ENCODE measurements at regions not wholly inside any gene's neighbourhood (a gene's known extent, or its start where the extent isn't known, plus 50 kb on each side); places are given as distances from the start of the nearest gene placed in this dataset.

DNA sequence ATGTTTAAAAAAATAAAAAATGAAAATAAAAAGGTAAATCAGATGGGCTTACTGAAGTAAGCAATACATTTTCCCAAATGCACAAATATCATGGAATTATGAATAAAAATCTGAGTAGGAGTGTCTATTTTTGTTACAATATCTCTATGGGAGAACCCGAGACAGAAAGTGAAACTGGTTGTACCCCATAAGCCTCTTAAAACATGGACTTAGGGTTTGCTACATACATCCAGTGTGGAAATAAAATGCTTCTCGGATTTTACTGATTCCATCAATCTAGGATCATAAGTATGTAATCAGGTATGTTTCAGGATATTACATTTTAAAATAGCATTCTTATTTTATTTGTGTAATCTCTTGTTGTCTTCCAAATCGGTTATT is 177.8 kb upstream of the CDIN1 start:
- no peak for ATAC-seq

DNA sequence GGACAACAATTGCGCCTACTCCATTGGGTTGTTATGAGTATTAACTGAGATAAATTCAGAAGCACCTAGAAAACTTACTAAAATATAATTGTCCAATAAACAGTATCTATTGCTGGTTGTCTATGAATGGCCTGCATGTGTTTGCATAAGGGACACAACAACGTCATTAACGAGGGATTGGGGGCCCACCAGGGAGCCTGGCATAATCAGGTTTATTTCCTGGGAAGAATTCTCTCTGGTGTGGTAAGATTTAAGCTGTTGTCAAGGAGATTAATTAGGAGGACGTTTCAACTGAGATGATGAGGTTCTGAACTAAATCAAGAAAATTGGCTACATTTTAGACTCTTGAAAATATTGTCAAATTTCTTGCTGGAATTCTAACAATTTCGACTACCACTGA is 176.1 kb upstream of the CDIN1 start:
- H3K4me1 ChIP-seq: no peaks in the 10 kb centered on the region
- TF ChIP-seq, protein P1, sequence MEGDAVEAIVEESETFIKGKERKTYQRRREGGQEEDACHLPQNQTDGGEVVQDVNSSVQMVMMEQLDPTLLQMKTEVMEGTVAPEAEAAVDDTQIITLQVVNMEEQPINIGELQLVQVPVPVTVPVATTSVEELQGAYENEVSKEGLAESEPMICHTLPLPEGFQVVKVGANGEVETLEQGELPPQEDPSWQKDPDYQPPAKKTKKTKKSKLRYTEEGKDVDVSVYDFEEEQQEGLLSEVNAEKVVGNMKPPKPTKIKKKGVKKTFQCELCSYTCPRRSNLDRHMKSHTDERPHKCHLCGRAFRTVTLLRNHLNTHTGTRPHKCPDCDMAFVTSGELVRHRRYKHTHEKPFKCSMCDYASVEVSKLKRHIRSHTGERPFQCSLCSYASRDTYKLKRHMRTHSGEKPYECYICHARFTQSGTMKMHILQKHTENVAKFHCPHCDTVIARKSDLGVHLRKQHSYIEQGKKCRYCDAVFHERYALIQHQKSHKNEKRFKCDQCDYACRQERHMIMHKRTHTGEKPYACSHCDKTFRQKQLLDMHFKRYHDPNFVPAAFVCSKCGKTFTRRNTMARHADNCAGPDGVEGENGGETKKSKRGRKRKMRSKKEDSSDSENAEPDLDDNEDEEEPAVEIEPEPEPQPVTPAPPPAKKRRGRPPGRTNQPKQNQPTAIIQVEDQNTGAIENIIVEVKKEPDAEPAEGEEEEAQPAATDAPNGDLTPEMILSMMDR (IDR thresholded peaks at IDR 0.05): no peak
- H3K27ac ChIP-seq: no peak overlapping the region
- H3K36me3 ChIP-seq: no peaks in the 10 kb centered on the region
- intact Hi-C loops (cut with DNase I): no loop called here
- H3K27me3 ChIP-seq: no peaks in the 10 kb centered on the region
- ATAC-seq (no peak), DNase-seq (no peak)
- no peaks in the 10 kb centered on the region for H3K9me3 ChIP-seq
- H3K4me3 ChIP-seq: no peak overlapping the region

More for the DNA sequence above, 177.8 kb upstream of the CDIN1 start:
- no peak for DNase-seq
- Histone ChIP-seq H3K27ac (no peak overlapping the region), H3K9me3 (no peaks in the 10 kb centered on the region), H3K4me3 (no peak overlapping the region), H3K4me1 (no peaks in the 10 kb centered on the region), H3K27me3 (no peaks in the 10 kb centered on the region), H3K36me3 (no peaks in the 10 kb centered on the region)
- TF ChIP-seq, protein P1 (IDR thresholded peaks at IDR 0.05): no peak
- intact Hi-C loops (cut with DNase I): no loop called here

DNA sequence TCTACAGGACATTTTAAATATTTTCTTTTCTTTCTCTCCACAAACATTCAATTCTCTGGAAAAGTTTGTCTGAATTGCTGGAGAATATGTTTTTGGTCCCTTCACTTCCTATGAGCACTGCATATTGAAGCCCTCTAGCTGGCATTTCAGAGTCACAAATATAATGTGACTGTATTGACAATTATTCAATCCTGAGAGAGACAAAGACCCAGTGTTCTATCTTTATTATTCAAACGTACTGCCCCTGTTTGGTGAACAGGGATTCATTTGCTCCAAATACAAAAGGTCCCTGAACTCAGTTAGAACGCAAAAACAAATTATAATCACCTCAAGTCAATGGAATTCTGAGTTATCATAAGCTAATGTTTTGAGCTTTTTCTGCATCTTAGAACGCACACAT is 173.1 kb upstream of the CDIN1 start:
- DNase-seq (no peak), ATAC-seq (no peak)
- no peaks in the 10 kb centered on the region for H3K27me3 ChIP-seq
- TF ChIP-seq, protein P1 (IDR thresholded peaks at IDR 0.05): no peak
- no peak overlapping the region for H3K4me3 ChIP-seq
- intact Hi-C loops (cut with DNase I): no loop called here
- H3K27ac ChIP-seq: no peak overlapping the region
- H3K36me3 ChIP-seq: no peaks in the 10 kb centered on the region
- H3K4me1 ChIP-seq: no peaks in the 10 kb centered on the region
- no peaks in the 10 kb centered on the region for H3K9me3 ChIP-seq

DNA sequence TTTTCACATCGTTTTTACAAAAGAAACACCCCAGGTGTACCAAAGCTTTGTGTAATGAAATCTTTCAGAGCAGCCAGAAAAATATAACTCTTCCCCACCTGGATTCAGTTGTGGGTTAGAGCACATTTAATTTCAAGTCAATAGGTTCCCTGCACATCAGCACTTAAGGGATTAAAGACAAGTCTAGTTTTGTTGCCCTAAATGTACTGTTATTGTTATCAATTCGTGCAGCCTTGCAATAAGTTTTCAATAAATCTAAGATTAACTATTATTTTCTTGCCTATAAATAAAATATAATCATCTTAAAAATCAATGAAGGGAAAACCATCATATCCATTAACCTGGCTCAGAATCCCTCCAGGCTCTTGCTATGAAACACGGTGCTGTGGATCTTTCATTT is 172.5 kb upstream of the CDIN1 start:
- no peak overlapping the region for H3K27ac ChIP-seq
- intact Hi-C loops (cut with DNase I): no loop called here
- H3K4me1 ChIP-seq: no peaks in the 10 kb centered on the region
- H3K27me3 ChIP-seq: no peaks in the 10 kb centered on the region
- TF ChIP-seq, protein P1 (IDR thresholded peaks at IDR 0.05): no peak
- H3K9me3 ChIP-seq: no peaks in the 10 kb centered on the region
- H3K36me3 ChIP-seq: no peaks in the 10 kb centered on the region
- no peak overlapping the region for H3K4me3 ChIP-seq
- DNase-seq: no peak
- ATAC-seq: no peak

DNA sequence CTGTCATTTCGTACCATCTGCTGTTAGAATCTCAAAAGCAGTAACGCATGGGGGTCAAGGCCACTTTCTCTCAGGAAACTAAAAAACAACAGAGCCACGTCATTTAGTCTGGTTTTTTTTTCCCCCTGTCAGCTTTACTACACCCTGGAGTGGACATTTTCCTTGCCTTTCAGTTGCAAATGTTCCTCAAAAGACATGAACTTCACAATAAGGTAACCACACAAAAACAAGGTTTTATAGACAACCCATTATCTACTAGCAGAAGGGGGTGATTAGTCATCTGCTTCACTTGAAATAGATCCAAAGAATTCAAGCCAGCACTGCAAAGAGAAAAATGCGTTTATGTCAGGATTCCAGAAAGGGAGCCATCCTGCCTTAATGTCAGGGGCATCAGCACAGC is 171.8 kb upstream of the CDIN1 start:
- no peaks in the 10 kb centered on the region for H3K36me3 ChIP-seq
- TF ChIP-seq, protein P1 (IDR thresholded peaks at IDR 0.05): no peak
- no peaks in the 10 kb centered on the region for H3K9me3 ChIP-seq
- H3K27ac ChIP-seq: no peak overlapping the region
- H3K27me3 ChIP-seq: no peaks in the 10 kb centered on the region
- intact Hi-C loops (cut with DNase I): no loop called here
- ATAC-seq (no peak), DNase-seq (no peak)
- no peaks in the 10 kb centered on the region for H3K4me1 ChIP-seq
- no peak overlapping the region for H3K4me3 ChIP-seq
